Right renal cortex interstitium (tissue), 3 donors: ENCODE measurements at regions not wholly inside any gene's neighbourhood (a gene's known extent, or its start where the extent isn't known, plus 50 kb on each side); places are given as distances from the start of the nearest gene placed in this dataset.

Experiments
- DNase-seq, 3 donors: peaks; one replicate each; pipeline ENCODE4 v3.0.0-alpha.2; 2013; ENCODE audit warnings: low read depth in 3 of 3, low spot score in 2 of 3

DNA sequence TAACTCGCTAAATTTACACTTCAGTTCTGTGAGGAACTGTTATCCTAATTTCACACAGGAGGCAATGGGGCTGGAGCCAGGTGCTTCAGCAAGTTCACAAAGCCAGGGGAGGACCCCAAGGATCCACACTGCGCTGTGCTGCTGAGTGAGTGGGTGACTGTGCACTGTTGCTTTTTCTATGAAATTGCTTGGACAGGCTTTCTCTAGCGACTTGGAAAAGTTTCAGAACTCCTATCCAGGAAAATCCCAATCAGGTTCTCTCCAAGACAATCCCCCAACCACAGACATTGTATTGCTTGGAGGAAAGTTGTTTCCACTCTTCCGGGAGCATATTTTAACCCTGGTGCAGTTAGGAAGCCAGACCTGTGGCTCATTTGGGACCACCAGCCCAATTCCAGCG lies 175.9 kb upstream of the CST7 start:
- no peak for DNase-seq

DNA sequence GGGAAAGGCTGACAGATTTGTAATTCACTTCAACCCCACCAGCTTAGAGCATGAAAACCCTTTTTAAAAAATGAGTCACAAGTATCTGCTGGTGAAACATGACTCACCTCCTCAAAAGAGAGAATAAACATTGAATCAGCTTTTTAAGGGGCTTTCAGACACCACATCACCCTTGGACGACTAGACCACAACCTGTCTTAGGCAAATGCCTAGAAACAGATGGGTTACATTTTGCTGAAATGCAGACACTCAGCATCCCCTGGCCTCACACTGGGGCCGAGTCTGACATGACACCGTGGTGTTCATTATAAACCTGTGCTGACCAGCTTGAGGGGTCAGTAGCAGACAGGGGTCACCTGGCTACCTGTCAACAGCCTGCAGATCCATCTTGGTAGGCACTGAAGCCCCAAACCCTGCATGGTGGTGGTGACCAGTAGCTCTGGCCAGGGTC lies 175.3 kb upstream of the CST7 start:
- DNase-seq: no peak

DNA sequence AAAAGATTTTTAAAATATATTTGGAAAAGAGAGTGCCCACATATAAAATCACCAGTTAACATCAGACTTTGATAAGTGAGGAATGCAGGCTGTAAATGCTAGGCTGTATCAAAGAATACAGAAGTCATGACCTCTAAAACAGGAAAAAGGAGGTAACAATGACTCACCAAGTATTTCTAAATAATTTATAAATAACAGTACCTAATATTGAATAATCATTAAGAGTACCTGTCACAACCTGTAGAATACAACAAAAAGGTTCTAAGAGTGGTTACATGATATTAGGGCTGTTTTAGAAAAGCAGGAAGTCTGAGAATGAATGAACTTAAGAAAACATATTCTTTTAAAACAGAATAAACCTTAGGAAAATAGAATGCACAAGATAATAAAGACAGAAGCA lies 173.1 kb upstream of the CST7 start:
- no peak for DNase-seq

DNA sequence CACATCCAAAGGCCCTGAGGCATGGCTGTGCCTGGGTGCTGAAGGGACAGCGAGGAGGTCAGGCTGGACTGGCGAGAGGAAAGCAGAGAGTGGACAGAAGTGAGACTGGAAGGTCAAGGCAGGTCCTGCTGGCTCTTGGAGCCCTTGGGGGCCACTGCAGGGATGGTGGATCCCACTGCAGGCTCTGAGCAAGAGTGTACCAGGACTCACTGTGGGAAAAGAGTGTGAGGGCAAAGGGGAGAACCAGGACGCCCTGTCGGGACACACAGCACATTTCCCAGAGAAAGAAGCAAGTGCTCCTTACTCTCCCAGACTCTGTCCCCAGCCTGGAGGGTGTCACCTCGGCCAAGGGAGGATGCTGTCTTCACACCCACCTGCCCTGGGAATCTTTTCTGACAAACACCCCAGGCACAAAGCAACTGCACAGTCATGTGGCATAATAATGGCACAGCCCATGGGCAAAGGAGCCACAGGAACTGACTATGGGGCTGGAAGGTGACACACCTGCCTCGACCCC lies 172.3 kb upstream of the CST7 start:
- DNase-seq: no peak

DNA sequence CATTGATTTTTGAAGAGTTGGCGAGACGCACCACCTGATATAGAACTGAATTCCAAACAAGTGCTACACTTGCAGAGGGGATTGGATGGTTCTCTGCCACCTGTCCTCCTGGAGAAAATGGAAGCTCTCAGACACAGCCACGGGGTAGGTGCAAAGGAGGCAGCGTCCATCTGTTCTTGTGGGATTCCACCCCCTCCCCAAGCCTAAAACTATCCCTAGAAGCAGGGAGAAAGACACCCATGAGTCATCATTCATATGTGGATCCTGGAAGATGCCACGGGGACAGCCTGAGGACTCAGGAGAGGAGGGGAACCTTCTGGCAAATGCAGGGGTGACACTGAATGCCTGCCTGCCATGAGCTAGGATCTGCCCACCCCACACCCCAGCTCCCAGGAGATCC lies 171.3 kb upstream of the CST7 start:
- DNase-seq: no peak

DNA sequence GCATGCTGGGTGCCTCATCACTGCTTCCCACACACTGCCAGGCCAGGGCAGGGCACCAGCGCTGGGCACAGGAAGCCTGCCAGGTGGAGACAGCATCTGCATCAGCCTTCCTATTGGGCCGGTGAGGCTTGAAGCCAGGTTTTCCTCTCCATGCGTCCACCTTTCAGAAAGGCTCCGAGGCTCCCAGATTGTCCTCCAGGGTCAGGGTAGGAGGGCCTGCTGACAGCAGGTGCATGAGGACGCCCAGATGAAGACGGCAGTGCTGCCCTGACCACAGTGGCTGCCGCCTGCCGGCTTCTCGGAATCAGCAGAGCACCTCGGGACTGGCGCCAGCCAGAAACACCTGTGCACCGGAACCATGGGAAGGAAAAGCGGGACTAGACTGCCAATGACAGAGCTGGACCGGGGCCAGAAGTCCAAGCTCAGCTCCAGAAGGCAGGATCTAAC lies 170.5 kb upstream of the CST7 start:
- DNase-seq: no peak

DNA sequence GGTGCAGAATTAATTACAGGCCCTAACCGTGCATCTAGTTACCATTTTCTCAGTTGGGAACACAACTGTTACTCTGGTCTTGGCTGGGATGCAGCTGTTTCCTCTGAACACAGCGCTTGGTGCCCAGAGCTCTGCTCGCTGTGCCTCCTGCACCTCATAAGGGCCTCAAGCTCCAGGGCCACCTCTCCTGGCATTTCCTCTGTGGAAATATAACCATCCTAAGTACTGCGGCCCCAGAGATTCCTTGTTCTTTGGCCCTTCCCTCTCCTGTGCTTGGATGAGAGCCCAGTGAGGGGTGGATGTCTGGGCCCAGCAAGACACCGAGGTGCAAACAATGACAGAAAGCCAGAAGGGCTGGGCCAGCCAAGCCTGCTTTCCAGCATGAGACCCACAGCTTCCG lies 169.9 kb upstream of the CST7 start:
- no peak for DNase-seq

DNA sequence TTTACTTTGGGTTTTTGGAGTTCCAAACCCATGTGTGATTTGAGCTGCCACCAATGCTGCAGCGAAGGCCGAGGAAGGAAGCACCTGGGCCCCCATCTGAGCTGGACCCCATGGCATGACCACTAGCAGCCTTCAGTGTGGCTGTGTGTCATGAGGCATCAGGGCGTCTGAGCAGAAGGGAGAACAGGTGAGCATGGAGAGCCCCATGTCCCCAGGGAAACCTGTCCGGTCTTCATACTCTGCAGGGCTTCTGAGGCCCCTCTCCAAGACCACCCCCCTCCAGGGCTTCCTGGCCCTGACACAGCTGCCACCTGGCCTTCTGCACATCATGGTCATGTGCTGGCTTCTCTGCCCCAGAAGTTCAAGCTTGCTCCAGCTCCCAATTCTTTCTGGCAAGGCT lies 169.1 kb upstream of the CST7 start:
- no peak for DNase-seq

DNA sequence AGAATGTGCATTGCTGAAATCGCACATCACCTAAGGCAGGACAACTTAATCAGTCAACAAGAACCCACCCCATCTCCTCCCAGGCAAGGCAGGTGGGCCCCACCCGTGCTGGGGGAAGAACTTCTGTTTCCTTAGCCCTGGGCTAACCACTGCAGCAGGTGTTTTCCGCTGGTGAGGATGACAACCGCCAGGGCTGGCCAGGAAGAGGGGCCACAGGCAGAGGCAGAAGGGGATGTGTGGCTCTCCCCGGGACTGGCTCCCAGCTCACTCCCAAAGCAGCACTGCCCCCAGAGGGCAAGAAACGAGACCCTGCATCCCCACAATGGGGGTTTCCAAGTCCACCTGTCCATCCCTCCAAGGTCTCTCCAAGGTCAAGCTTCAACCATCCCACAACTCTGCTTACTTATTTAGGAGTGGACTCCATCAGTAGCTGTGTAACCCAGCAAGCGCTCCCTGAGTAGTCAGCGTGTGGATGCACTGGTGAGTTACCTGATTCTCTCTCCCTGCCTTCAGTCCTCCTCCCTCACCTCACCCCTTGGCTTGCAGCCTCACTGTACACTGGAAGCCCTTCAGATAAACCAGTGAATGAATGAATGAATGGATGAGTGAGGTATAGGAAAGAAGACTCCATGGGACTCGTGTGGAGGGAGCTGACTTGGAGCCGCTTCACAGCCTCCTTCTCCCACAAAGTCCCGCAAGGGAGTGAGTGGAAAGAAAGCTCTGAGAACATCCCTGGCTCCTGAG lies 168.2 kb upstream of the CST7 start:
- no peak for DNase-seq

DNA sequence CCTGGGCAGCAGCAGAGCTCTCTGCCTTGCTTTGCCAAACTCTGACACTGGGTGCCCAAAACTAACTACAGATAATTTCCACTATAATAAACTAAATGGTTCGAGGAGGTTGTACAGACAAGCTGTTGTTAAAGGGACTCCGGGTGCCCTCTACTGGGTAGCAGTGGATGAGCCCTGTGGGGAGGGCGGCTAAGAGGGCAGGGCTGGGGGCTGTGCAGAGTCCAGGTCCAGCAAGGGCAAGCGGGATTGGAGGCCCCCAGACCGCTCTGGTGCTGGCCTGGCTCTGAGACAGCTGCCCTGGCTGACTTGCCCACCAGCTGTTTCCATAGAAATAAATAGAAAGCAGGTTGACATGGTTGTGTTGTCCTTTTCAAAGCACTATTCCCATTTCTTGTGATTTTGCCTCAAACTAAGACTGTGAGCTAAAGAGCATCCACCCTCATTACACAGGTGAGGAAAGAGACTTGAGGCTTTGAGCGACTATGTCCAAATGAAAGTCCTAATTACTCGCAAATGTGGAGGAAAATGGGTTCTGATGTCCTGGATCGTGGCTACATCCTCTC lies 167.6 kb upstream of the CST7 start:
- no peak for DNase-seq

DNA sequence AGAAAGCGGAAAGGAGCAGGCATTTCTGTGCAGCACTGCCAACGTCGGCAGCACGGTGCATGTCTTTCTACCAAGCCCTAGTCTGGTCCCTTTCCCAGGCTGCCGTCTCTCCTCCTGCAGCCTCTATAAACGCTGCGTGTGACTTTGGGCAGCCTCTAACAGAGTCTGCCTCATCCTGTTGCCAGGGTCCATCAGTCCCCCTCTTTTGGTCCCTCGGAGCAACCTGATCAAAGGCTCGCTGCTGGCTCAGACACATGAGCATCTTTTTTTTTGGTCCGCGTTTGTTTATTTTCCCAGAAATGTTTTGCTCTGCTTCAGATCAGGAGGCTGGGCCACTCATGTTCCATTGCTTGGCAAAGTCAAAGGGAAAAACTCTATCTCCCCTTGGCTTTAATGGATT lies 166.8 kb upstream of the CST7 start:
- DNase-seq: no peak

DNA sequence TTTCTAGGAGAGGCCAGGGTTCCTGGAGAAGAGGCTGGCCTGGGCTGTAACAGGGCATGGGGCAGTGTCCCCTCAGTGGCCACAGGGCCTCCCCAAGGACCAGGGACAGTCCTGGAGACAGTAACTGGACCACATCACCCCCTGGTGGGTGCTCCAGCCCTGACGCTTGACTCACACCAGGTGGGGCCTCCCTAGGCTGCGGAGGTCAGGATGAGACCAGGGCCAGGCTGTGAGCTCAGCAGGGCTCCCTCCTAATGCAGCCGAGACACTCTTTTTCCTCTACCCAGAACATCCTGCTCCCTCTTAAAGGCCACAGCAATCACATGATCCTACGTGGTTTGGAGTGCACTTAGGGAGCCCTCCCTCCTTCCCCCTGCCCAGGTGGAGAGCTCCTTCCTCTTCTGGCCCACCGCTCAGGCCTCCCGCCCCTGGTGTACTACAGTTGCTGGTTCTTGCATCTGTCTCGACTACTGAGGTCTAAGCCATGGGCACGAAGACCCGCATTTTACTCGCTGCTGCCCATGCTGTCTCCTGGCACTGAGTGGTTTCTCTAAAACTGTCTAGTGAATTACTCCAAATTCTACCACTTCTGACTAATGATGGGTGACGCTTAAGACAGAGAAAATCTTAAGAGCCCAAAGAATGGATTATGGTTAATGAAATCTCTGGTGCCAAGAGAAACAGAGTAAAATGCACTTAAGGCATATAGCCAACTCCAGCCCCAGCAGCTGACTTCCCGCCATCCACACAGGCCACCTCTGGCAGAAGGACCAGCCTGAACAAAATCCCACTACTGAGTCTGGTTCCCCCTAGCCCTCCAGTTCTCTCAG lies 166.1 kb upstream of the CST7 start:
- no peak for DNase-seq

DNA sequence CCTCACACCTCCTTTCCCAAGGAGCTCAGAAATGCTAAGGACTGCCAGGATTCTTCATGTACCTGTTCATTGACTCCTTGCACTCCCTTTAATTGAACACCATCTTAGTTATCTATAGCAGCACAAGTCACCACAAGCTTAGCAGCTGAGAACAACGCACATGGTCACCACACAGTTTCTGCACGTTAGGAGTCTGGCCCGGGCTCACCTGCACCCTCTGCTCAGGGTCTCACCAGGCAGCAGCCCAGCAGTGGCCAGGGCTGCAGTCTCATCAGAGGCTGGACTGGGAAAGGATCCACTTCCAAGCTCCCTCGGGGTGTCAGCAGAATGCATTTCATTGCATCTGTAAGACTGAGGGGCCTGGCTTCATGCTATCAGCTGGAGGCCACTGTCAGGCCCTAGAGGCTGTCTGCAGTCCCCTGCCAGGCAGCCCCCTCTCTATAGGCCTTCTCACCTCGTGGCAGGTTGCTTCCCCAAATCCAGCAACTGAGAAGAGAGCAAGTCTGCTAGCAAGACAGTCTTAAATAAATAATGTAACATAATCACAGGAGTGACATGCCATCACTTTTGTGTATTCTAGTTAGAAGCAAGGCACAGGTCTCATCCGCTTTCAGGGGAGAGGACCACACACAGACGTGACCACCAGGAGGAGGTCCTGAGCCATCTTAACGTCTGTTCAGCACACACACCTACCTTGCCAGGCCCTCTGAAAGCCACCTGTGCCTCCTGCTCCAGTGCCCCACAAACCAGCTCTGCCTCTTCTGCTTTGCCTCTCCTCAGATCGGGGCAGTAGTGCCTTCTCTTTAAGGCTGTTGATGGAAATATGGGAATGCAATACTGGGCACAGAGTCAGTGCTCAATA lies 165.2 kb upstream of the CST7 start:
- no peak for DNase-seq

DNA sequence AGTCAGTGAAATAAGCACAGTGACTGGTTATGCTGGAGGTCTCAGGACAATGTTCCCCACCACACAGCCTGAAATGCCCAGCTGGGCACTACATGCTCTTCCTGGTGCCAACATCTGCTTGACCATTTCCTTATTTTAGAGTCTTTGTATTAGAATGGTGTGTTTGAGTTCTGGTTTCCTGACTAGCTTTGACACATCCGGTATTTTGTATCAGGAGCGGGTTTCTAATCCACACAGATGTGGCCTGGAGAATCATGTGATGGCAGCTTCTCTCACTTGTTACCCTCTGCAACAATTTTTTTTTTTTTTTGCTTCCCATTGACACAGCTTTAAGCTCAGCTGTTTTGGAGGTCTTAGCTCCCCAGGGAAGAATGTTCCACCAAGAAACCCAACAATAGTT lies 164.5 kb upstream of the CST7 start:
- no peak for DNase-seq

DNA sequence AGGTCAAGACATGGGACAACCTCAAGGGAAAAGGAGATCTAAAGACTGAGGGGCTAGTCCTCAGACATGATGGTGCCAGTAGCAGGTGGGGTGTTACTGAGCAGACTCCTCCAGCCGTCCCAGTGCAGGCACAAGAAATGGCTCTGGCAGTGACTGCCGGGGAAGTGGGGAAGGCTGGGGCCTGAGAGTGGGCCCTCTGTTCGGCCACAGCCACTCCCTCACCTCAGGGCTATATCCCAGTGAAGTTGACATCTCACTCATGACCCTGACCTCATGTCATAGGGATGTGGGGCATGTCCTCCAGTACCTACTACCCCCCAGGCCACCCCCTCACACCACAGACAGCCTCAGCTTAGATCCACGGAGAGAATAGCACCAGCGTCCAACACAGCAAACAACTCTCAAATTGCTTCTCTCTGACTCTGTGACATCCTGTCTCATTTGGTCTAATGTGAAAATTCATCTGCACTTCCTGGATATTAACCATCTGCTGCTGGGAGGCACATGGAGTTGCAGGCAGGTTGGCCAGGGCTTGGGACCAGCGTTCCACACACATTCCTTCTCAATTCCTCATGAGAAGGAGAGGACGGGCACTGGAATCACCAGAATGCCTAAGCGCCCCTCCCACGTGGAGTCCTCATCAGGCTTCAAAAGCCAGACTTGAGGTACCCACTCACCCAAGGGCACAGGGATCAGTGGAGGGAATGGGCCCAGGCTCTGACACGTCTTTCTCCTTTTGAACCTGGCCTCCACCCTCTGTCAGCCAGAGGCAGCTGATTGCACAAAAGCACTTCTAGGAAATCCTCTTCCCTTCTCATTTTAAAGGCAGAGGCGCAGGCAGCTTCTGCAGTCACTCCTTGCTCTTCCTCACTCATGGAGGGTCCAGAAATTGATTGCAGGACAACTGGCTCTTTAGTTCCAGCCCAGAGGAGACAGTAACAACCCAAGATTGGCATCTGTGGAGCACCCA lies 163.6 kb upstream of the CST7 start:
- DNase-seq: no peak

DNA sequence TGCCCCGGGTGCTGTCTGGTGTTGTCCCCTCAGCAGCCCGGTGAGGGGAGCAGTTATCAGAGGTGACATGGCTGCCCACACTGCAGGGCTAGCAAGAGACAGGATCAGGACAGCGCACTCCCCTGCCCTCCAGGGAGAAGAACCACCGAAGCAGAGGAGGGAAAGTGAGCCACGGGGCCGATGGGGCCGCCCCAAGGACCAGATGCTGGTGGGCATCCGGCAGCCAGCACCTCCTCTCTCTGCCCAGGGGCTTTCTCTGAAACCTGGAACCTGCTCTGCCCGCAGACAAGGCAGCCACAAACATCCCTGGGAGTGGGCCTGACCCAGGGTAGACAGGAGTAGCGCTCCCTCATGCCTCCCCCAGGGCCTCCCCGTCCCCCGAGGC lies 163.0 kb upstream of the CST7 start:
- no peak for DNase-seq

DNA sequence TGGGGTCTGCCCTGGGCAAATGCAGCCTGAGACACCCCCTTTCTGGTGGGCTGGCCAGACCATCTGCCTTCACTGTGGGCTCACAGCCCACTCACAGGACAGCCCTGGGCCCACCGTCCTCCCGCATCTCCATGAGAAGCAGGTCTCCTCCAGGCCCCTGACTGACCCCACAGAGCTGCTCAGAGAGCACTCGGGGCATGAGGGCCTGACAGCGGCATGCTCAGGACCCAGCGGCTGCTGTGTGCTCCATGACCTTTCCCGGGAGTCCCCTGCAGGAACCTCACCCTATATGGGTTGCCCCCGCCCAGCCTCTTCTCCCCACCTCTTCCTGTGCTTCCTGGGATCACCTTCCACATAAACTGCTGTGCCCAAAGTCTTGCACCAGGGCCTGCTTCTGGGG lies 162.4 kb upstream of the CST7 start:
- DNase-seq: no peak

DNA sequence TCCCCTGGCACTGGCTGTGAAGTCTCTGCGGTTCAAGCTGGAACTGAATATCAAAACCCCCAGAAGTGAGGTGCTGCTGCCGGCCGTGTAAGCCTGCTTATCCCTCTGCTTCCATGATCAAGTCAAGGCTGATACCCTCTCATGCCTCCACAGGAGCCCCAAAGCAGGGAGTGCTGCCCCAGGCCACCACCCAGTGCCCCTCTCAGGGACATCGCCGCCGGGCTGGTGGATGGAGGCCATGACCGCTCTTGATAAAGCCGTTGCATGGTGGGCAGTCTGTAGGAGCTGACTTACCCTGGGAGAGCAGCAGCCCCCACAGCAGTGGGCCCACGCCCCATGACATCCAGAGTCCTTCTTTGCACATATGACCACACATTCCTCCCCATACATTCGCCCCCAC lies 162.0 kb upstream of the CST7 start:
- DNase-seq: no peak

DNA sequence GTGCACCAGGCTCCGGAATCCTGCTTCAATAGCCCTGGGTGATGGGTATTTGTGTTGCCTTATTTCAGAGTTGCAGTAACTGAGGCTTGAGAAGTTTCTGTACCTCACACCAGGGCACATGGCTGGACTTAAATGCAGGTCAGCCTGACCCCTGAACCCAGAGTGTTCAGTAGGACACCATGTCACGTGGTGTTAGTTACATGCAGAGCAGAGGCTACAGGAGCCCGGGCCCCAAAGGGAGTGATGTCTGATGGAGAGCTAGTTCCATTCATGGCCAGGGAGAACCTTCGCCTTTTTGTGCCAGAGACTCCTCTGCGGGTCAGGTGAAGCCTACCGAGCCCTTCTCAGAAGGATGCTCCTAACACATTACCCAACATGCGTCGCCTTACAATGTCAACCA lies 161.4 kb upstream of the CST7 start:
- no peak for DNase-seq

DNA sequence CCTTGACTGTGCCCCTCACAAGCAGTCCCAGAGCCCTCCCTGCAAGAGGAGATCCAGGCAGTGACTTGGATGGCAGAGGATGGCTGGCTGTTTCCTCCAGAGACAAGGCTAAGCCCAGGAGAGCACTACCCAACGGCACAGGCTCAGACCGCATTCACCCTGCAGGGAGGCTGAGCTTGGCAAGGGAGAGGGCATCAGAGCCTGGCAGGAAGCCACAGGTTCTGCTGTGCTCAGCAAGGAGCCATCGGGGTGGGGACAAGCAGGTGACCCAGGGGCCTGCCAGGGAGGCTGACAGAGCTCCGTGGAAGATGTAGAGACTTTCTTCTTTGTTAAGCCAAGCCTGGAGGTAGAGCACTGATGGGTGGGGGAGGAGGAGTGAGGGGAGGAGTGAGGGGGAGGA lies 159.2 kb upstream of the CST7 start:
- DNase-seq: no peak
